Transverse colon (tissue), 4 donors: ENCODE measurements at regions not wholly inside any gene's neighbourhood (a gene's known extent, or its start where the extent isn't known, plus 50 kb on each side); places are given as distances from the start of the nearest gene placed in this dataset.

Experiments used
- DNase-seq: peaks from one replicate; pipeline ENCODE4 v3.0.0-alpha.2; 2019
- H3K27ac ChIP-seq, 4 donors: fragments of 200-600 bp; sonication (generic); 2 replicates each; pipeline ENCODE4 v1.5.1; 2016 to 2018; ENCODE audit warnings: inconsistent platforms in 4 of 4
- H3K27me3 ChIP-seq: fragments of 200-600 bp; sonication (generic); 2 replicates; pipeline ENCODE4 v1.5.1; 2017; ENCODE audit warnings: inconsistent platforms
- H3K36me3 ChIP-seq, 4 donors: fragments of 200-600 bp; sonication (generic); 2 replicates each; pipeline ENCODE4 v1.5.1; 2017 to 2019; ENCODE audit warnings: inconsistent platforms in 4 of 4
- H3K4me1 ChIP-seq, 4 donors: fragments of 200-600 bp; sonication (generic); 2 replicates each; pipeline ENCODE4 v1.5.1; 2017 to 2020; ENCODE audit warnings: inconsistent platforms in 4 of 4
- H3K4me3 ChIP-seq, 4 donors: fragments of 200-600 bp; sonication (generic); 1 replicate in 1 of 4; 2 replicates in 3 of 4; pipeline versions ENCODE4 v1.5.1 to v1.6.1; 2017 to 2019; ENCODE audit warnings: inconsistent platforms in 4 of 4
- H3K9me3 ChIP-seq, 2 donors: fragments of 200-600 bp; sonication (generic); 2 replicates each; pipeline ENCODE4 v1.5.1; 2017 to 2019; ENCODE audit warnings: inconsistent platforms in 2 of 2
- EP300 ChIP-seq: sonication (generic); formaldehyde crosslinking; IDR thresholded peaks from one replicate; pipeline ENCODE4 v1.6.1; 2017; ENCODE audit warnings: antibody characterized with exemption, low read depth
- POLR2A ChIP-seq: fragments of 450-650 bp; IDR thresholded peaks from one replicate; pipeline ENCODE4 v1.6.1; 2016; ENCODE audit warnings: antibody characterized with exemption, mild to moderate bottlenecking, moderate library complexity
- POLR2AphosphoS5 ChIP-seq, 3 donors: sonication (generic); formaldehyde crosslinking; IDR thresholded peaks; one replicate each; pipeline ENCODE4 v1.6.1; 2016; ENCODE audit warnings: antibody characterized with exemption in 3 of 3
- WGBS, 2 donors: methylation state at CpG; one replicate each; pipeline ENCODE4 v1.1.5; 2018; ENCODE audit warnings: low coverage in 1 of 2; 5-methylcytosine and 5-hydroxymethylcytosine counted together
- in situ Hi-C, 4 donors: fragments of 200-750 bp; cut with MboI; loops; one replicate each; pipeline versions ENCODE4 v1.15.0 to v1.15.1; 2017; ENCODE audit warnings: low sequenced_read_pairs in 3 of 4, low pct_ligation_motif_present in 1 of 4, low pct_unique_long_range_greater_than_20kb in 1 of 4
- intact Hi-C: fragments of 100-400 bp; cut with DNase I; formaldehyde crosslinking; loops from one replicate; pipeline ENCODE4 v1.15.1; 2023; ENCODE audit warnings: low total_unique reads
- TF ChIP-seq, protein P1 (sequence below), 5 experiments: fragments of 200-600 bp in 3 of 5; fragments of 450-650 bp in 2 of 5; sonication (generic) in 3 of 5; IDR thresholded peaks; 1 replicate in 2 of 5; 2 replicates in 3 of 5; pipeline ENCODE4 v1.5.1; 2016 to 2017; ENCODE audit warnings: antibody characterized with exemption in 5 of 5, inconsistent platforms in 3 of 5, mild to moderate bottlenecking in 2 of 5, moderate library complexity in 1 of 5

DNA sequence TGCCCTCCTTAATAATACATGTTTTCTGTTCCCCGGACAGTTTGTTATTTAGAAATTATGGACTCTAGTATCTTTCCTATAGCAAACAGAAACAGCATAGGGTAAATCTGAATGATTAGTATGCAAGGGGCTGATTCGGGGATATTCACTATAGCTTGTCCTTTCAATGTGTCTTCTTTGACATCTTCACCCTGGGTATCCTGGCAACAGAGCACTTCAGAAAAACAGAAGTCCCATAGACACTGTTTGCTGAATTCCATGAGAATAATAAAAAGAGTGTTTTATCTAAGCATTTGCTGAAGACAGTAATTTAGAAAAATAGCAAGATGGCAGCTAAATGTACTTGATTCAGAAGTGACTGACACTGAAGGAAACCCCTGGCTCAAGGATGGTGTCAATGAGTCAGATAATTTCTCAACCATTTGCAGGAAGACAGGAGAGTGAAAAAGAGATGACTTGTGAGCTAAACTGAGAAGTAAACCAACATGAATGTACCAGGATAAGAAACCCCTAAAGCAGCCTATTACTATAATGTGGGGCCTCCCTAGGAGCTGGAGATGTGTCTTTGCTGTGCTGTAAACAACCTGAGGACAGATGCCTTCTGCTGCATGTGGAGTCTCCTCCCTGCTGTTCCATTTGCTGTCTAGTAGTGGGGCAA is 246.2 kb downstream of the MAN2A1 start:
- in situ Hi-C loops (no loop called here), intact Hi-C loops (no loop called here)
- TF ChIP-seq EP300 (no peak), POLR2A (no peak), POLR2AphosphoS5 (IDR thresholded peaks at IDR 0.05) (no peak)
- TF ChIP-seq, protein P1, sequence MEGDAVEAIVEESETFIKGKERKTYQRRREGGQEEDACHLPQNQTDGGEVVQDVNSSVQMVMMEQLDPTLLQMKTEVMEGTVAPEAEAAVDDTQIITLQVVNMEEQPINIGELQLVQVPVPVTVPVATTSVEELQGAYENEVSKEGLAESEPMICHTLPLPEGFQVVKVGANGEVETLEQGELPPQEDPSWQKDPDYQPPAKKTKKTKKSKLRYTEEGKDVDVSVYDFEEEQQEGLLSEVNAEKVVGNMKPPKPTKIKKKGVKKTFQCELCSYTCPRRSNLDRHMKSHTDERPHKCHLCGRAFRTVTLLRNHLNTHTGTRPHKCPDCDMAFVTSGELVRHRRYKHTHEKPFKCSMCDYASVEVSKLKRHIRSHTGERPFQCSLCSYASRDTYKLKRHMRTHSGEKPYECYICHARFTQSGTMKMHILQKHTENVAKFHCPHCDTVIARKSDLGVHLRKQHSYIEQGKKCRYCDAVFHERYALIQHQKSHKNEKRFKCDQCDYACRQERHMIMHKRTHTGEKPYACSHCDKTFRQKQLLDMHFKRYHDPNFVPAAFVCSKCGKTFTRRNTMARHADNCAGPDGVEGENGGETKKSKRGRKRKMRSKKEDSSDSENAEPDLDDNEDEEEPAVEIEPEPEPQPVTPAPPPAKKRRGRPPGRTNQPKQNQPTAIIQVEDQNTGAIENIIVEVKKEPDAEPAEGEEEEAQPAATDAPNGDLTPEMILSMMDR (IDR thresholded peaks at IDR 0.05): no peak
- Histone ChIP-seq H3K36me3 (no peaks in the 10 kb centered on the region), H3K27me3 (no peaks in the 10 kb centered on the region), H3K27ac (no peak overlapping the region), H3K4me1 (no peaks in the 10 kb centered on the region), H3K9me3 (peaks cover 0 to 2% of the 10 kb centered on the region in 2 donors), H3K4me3 (no peak overlapping the region)
- no peak for DNase-seq
- WGBS, 2 donors: 81 to 83% methylated on average over 2 of the region's 2 CpGs

- intact Hi-C loops (no loop called here), in situ Hi-C loops (no loop called here)
- H3K9me3 ChIP-seq: peaks cover 0 to 2% of the 10 kb centered on the region in 2 donors
- 64 to 69% methylated on average over 2 of the region's 2 CpGs for WGBS, 2 donors
- TF ChIP-seq POLR2A: no peak
- TF ChIP-seq, protein P1 (IDR thresholded peaks at IDR 0.05): no peak
- no peak for TF ChIP-seq POLR2AphosphoS5 (IDR thresholded peaks at IDR 0.05)
- no peak for TF ChIP-seq EP300
- peak; percentile 10 for DNase-seq
- H3K4me1 ChIP-seq: no peaks in the 10 kb centered on the region
- no peak overlapping the region for H3K4me3 ChIP-seq
- no peaks in the 10 kb centered on the region for H3K36me3 ChIP-seq
- no peak overlapping the region for H3K27ac ChIP-seq
- no peaks in the 10 kb centered on the region for H3K27me3 ChIP-seq
Observed at GRCh38 chr5:109936996-109937395, 247.3 kb downstream of the MAN2A1 start.

DNA sequence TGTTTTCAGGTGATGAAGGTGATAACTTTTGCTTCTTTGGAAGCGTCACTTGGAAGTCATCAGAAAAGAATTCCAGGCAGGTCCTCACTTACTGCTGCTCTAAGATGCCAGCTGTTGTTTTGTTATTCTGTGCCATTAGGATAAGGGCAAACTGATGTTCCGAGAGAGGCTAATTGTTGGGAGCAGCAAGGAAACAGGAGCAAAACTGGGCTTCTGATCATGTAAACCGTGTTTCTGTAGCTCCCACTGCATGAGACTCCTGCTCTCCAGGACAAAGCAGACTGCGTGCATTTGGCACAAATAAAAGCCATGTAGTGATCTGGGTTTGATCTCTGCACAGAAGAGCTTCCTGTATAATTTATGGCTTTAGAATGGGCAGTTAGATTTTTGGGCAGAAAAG is 248.2 kb downstream of the MAN2A1 start:
- DNase-seq: no peak
- in situ Hi-C loops (no loop called here), intact Hi-C loops (no loop called here)
- 76% methylated on average over 4 of the region's 4 CpGs; no CpG with 5 or more reads in 1 of the 2 donors for WGBS, 2 donors
- peaks cover 0 to 2% of the 10 kb centered on the region in 2 donors for H3K9me3 ChIP-seq
- no peaks in the 10 kb centered on the region for H3K36me3 ChIP-seq
- no peak overlapping the region for H3K27ac ChIP-seq
- no peak overlapping the region for H3K4me3 ChIP-seq
- TF ChIP-seq EP300 (no peak), POLR2AphosphoS5 (IDR thresholded peaks at IDR 0.05) (no peak), POLR2A (no peak)
- TF ChIP-seq, protein P1 (IDR thresholded peaks at IDR 0.05): no peak
- H3K4me1 ChIP-seq: no peaks in the 10 kb centered on the region
- no peaks in the 10 kb centered on the region for H3K27me3 ChIP-seq

DNA sequence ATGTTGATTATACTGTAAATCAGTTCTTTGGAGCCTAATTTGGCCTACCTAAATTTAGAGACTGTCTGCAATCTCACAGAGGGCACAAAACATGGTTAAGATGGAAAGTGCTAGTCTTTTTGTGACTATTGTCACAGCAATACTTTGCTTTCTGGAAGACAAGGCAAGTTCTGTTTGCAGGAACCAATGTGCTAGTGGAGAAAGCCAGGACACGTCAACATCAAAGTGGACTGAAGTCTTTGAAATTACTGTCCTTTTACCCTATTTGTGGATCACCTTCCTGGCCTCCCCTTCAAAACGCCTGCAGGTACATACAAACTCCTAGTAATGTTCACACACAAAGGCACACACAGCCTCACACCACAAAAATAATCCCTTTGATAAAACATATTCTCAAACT is 248.7 kb downstream of the MAN2A1 start:
- TF ChIP-seq POLR2A (no peak), POLR2AphosphoS5 (IDR thresholded peaks at IDR 0.05) (no peak), EP300 (no peak)
- TF ChIP-seq, protein P1 (IDR thresholded peaks at IDR 0.05): no peak
- intact Hi-C loops (no loop called here), in situ Hi-C loops (no loop called here)
- no peaks in the 10 kb centered on the region for H3K27me3 ChIP-seq
- 71% methylated on average over 2 of the region's 2 CpGs; no CpG with 5 or more reads in 1 of the 2 donors for WGBS, 2 donors
- H3K4me3 ChIP-seq: no peak overlapping the region
- no peak overlapping the region for H3K27ac ChIP-seq
- H3K36me3 ChIP-seq: no peaks in the 10 kb centered on the region
- H3K4me1 ChIP-seq: no peaks in the 10 kb centered on the region
- H3K9me3 ChIP-seq: peaks cover 0 to 2% of the 10 kb centered on the region in 2 donors
- no peak for DNase-seq
